GDM1 (cell line): ENCODE measurements at regions not wholly inside any gene's neighbourhood (a gene's known extent, or its start where the extent isn't known, plus 50 kb on each side); places are given as distances from the start of the nearest gene placed in this dataset.
"Not testable (repeated sequence)": the region's sequence is repeated elsewhere in the genome, so short reads cannot be mapped to it uniquely, and the experiment has no call there.

Source experiments
- DNase-seq: peaks from one replicate; lab custom pipeline; 2025; lab: John Stamatoyannopoulos, UW

- DNase-seq, result no peak
Measured at GRCh38 chr11:38156495-38157146, 1558.6 kb upstream of the RAG2 start.

GRCh38 chr11:38155856-38156255 is 1557.8 kb upstream of the RAG2 start:
- no peak for DNase-seq

- no peak for DNase-seq
Measured at GRCh38 chr11:38153985-38154384, 1555.9 kb upstream of the RAG2 start.

DNA sequence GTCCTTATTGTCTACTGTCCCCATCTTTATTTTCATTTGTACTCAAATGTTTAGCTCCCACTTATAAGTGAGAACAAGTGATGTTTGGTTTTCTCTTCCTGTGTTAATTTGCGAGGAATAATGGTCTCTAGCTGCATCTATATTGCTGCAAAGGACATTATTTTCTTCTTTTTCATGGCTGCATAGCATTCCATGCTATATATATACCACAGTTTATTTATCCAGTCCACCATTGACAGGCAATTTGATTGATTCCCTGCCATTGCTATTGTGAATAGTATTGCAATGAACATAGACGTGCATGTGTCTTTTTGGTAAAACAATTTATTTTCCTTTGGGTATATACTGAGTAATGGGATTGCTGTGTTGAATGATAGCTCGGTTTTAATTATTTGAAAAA is 1545.8 kb upstream of the RAG2 start:
- DNase-seq, result no peak

- DNase-seq, result no peak
Measured at GRCh38 chr11:38138972-38139371, 1540.9 kb upstream of the RAG2 start.

DNA sequence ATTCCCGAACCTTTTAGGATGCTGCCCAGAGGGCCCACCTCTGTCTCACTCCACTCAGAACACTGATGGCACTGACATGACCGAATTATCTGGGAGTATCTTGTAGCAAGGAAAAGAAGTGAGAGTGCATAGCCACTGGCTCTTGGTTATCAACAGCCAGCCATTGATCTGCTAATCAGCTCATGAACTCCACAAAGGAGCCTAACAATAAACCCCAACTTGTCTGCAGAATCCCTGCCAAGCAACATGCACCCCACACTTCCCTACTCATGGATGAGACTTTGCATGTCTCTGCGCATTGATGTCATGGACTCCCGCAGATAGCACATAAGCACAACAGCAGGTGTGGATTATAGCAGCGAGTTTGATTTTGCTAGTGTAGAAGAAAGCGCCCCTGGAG is 1538.9 kb upstream of the RAG2 start:
- no peak for DNase-seq

DNA sequence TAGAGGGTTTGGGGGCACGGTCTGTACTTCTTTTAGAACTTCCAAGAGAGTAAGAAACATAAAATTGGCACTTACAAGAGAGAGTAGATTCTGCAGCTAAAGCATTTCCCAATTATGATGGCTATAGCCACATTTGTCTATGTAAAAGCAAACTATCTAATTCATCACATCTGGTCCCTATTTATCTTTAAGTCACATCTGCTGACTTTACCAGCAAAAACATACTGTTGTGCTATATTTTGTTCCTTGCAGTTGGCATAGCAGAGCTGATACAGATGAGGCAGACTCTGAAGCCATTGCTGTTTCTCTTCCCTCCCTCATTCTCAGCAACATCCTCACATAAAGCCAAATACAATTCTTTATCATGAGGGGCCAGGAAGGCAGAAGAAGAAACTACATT is 1533.5 kb upstream of the RAG2 start:
- DNase-seq, result no peak

- no peak for DNase-seq
Measured at GRCh38 chr11:38130976-38131375, 1532.9 kb upstream of the RAG2 start.

DNA sequence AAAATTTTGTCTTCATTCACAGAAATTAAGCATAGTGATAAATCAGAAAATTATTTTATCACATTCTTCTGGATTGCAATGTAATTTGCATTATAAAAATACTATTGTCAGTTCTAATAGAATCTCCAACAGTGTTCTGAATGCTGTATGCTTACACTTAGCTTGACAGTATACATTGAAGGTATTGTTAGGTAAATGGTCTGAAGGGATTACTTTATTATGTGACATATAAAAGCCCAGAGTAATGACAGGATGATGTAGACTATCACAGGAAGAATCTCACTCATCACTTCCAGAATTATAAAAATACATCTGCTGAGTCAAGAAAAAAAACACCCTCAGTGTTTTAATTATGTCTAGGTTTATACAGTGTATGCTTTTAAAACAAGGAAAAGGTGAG is 1532.5 kb upstream of the RAG2 start:
- DNase-seq, result no peak

DNA sequence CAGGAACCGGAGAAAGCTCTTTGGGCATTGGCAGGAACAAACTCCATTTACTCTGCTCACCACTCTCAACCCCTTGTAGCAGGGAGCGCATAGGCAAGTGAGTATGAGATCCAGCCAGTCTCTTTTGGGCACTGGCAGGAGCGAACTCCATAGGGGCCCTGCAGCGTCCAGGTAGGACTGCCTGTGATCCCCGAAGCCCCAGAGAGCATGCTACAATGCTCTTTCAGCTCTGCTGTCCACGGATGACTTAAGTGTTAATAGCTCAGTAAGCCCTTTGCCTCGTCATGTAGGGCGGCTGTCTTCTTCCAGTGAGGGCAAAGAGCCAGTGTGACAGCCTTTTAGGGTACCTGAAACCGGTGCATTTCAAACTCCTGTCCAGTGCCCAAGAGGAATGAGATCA is 1525.6 kb upstream of the RAG2 start:
- DNase-seq, result no peak

DNA sequence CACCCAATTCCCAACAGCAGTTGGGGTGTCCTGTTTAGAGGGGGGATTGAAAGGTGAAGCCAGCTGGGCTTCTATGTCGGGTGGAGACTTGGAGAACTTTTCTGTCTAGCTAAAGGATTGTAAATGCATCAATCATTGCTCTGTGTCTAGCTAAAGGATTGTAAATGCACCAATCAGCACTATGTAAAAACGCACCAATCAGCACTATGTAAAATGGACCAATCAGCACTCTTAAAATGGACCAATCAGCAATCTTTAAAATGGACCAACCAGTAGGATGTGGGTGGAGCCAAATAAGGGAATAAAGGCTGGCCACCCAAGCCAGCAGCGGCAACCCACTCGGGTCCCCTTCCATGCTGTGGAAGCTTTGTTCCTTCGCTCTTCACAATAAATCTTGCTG is 1518.6 kb upstream of the RAG2 start:
- DNase-seq, result not testable (repeated sequence)

DNA sequence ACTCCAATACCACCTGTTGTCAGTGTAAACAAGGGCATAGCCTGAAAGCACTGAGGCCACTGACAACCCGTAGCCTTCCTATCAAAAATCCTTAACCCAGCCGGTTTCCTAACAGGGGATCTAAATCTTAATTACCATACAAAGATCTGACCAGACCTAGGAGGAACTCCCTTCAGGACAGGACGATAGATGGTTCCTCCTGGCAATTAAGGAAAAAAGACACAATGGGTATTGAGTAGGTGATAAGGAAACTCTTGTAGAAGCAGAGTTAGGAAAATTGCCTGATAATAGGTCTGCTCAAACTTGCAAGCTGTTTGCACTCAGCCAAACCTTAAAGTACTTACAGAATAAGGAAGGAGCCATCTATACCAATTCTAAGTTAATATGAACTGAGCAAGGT is 1517.3 kb upstream of the RAG2 start:
- DNase-seq, result not testable (repeated sequence)

- DNase-seq, result no peak
Measured at GRCh38 chr11:38100836-38101462, 1502.9 kb upstream of the RAG2 start.

GRCh38 chr11:38095268-38095667 is 1497.2 kb upstream of the RAG2 start:
- DNase-seq, result no peak

DNA sequence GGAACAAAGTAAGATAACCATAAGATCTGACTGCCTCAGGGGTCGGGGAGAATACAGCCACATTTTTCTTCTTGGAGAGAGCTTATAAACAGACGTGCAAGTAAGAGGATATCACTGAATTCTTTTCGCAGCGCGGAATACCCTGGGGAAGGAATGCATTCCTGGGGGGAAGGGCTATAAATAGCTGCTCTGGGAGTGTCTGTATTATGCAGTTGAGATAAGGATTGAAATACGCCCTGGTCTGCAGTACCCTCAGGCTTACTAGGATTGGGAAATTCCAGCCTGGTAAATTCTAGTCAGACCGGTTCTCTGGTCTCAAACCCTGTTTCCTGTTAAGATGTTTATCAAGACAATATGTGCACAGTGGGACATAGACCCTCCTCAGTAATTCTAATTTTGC is 1491.7 kb upstream of the RAG2 start:
- no peak for DNase-seq

DNA sequence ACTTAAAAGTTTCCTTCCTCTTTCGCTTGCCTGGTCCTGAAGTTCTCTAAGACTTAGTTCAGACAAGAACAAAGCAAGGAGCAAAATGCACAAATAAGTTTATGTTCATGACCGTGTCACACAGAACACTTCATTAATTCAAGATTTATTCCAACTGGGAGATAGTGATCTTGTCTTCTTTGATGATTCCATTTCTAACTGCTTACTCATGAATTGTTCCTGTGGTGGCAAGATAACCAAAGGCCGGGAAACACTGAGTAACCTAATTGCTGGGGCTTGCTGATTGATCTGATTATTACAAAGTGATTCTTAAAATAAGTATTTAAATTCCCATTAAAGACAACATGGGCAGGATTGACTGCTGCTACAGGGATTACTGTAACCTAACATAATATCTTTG is 1462.9 kb upstream of the RAG2 start:
- DNase-seq, result no peak

- no peak for DNase-seq
Measured at GRCh38 chr11:38060136-38060535, 1462.1 kb upstream of the RAG2 start.

- no peak for DNase-seq
Measured at GRCh38 chr11:38046571-38047135, 1448.6 kb upstream of the RAG2 start.

- DNase-seq, result no peak
Measured at GRCh38 chr11:38043060-38043459, 1445.0 kb upstream of the RAG2 start.

- no peak for DNase-seq
Measured at GRCh38 chr11:38038777-38039176, 1440.7 kb upstream of the RAG2 start.

DNA sequence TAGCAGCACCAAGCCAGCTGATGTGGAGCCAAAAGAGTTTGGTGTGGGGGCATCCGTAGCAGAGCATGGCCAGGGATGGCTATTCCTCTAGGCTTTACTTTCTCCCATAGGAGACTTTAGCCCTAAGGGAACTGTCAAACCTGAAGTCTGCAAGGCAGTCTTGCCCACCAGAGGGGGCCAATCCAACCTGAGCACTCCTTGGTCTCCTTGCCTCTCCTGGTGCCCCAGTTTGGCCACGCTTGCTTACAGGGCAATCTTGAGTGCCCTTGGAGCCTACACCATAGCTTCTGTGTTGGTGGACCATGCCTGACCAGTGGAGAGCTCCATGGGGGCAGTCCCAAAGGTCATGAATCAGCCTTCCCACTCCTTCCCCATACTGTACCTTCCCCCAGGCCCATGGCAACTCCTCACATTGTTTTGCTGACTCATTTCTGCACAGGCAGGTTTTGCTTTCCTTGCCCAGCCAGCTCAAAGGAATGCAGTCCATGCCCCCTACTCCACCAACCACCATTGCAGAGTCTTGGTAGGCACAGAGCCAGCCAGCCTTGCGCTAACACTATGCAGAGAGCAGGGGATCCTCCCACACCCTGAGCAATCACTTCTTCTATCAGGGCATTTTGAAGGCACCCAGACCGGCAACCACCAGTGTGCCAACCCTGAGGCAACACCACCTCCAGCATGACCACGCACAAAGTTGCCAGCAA is 1421.2 kb upstream of the RAG2 start:
- DNase-seq, result no peak

GRCh38 chr11:38014405-38014804 is 1416.4 kb upstream of the RAG2 start:
- DNase-seq, result no peak

GRCh38 chr11:38013157-38013556 is 1415.1 kb upstream of the RAG2 start:
- no peak for DNase-seq
